HG02938 (cell line): ENCODE measurements at regions not wholly inside any gene's neighbourhood (a gene's known extent, or its start where the extent isn't known, plus 50 kb on each side); places are given as distances from the start of the nearest gene placed in this dataset.

Source experiments
- ATAC-seq: cut with Tn5 transposase; IDR thresholded peaks from one replicate; pipeline ENCODE4 v1.9.1; 2021; ENCODE audit warnings: mild to moderate bottlenecking, moderate library complexity; ENCODE audit not compliant: unreplicated experiment

GRCh38 chr2:6236317-6236716, 544.1 kb downstream of the SOX11 start:
- no peak for ATAC-seq

GRCh38 chr2:6237039-6237660, 545.0 kb downstream of the SOX11 start:
- ATAC-seq, result no peak

DNA sequence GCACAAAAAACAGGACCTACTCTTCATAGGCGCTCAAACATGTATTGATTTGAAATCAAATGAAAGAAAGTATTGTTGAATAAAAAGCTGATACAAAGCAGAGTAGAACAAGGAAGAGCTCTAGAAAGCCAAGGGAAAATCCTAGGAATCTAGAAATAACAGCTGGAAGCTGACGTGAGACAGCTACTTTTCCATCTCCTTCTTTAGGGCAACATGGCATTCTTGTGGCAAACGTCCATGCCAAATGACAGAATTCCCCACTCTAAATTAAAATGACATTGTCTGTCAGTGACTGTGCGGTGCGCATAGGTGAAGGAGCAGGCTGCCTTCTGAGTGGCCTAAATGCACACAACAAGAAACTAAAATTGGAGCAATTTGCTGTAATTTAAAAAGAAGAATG, 557.4 kb downstream of the SOX11 start:
- no peak for ATAC-seq

DNA sequence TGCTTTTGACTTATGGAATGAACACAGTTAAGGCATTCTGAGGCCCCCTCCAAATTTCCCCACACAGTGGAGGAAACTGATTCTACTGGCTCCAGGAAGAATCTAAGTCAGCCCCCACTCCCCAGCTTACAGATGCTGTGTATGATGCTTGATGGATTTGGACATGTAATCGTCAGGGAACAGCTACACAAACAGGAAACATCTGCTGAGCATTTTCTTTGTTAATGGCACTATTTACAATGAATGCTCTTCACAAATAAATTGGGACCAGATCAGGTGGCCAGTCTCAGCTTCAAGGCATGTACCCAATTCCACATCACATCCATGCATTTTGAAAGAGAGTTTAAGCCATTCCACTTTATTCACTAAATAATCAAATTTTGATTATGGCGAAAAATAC, 562.3 kb downstream of the SOX11 start:
- ATAC-seq, result no peak

- ATAC-seq, result no peak
These were observed 572.0 kb downstream of the SOX11 start for GRCh38 chr2:6264198-6264597.

- ATAC-seq, result no peak
These were observed 584.2 kb downstream of the CMPK2 start for GRCh38 chr2:6281524-6281923.

GRCh38 chr2:6283259-6283658, 582.4 kb downstream of the CMPK2 start:
- no peak for ATAC-seq

DNA sequence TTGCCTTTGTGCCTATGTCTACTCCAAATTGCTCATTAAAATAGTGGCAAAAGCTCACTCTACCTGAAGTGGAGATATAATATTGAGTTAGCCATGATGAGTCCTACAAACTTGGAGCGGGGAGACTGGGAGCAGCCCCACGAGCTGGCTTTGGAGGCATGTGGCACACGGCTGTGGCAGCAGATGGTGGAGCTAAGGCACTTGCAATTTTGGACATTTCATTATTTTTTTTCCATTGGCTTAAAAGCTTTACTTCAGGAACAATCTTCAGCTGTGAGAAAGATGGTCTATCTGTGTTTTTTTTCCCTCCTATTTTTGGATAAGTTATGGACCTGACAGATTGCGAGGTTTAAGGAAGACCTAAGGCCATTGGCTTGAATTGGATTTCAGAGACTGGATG, 578.3 kb downstream of the CMPK2 start:
- no peak for ATAC-seq

GRCh38 chr2:6288791-6289190, 576.9 kb downstream of the CMPK2 start:
- no peak for ATAC-seq

DNA sequence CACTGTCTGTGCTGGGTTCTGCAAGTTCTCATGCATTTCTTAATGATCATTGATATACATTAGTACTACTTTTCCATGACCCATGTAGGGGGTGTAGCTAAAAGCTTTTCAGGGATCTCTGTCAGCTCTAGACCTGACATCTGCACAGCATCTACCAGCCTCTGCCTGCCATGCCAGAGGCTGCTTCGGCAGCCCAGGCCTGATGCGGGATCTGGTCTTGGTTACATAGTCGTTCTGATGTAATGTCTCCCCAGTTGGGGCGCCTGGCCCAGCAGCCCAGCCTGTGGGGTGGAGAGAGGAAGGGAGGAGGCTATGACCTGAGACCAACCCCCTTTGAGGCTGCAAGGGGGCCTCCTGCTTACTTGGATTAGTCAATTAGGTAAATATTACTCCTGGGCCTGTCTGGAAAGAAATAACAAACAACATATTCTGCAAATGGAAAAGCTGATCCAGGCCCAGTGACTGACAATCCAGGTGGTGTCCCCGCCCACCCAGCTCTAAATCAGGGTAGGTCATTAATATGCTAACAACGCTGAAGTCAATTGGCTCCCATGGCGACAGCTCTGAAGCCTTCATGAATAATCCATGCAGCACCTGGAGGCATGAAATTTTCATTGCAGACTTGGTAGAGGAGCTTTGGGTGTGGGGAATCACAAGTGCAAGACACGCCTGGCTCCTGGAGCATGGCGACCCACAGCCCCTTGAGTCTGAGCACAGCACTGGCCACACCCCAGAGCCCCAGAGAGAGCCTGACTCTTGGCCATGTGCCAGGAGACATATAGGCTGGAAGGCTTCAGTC, 575.3 kb downstream of the CMPK2 start:
- ATAC-seq, result no peak

- ATAC-seq, result no peak
These were observed 570.9 kb downstream of the CMPK2 start for GRCh38 chr2:6294791-6295190.

DNA sequence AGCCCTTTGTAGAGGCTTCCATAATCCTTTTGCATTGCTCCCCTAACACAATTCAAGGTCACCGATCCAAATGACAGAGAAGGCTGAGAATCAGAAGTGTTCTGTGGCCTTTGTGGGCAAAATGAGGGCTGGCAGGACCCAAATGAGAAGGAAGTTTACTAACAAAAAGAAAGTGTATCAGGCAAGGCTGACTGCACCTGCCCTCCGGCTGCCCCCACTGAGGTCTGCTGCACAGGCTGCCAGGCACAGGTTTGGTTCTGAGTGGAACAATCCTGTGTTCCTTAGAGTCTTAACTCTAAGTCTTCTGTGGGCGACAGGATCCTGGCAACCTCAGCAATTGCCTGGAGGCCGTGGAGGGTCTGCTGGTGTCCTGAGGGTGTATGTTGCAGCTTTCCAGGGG, 568.5 kb downstream of the CMPK2 start:
- ATAC-seq, result no peak

DNA sequence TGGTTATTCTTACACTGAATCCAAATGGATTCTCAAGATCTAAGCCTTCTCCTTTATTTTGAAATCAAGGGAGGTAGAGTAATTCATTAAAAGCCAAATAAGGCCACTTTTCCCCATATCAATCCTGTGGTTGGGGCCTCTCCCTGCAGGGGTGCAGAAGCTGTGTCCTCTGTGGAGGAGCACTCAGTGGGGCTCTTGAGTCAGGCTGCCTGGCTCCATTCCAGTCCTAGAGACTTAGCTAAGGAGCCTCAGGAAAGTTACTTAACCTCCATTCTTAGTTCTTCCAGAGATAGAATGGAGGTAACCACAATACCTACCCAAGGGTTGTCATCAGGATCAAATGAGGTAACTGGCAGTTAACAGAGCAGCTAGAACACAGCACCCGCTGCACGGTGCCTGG, 564.3 kb downstream of the CMPK2 start:
- ATAC-seq, result no peak

DNA sequence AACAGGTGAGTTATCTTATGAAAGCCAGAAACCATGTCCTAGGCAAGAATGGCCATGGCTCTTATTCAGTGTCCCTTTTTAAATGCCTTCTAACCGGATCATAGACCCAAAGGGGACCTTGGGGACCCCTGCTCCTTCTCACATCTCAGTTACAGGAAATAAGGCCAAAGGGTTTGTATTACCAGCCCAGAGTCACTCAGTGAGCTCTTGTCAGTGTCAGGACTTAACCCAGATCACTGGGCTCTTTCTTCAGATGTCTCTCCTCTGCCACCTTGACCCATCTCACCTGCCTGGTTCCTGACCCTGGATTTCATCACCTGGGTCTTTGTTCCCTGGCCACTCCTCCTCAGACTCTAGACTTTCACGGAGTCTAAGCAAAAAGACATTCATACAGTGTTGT, 556.7 kb downstream of the CMPK2 start:
- ATAC-seq, result no peak

- peak; percentile 69 for ATAC-seq
These were observed 556.1 kb downstream of the CMPK2 start for GRCh38 chr2:6309415-6310255.

DNA sequence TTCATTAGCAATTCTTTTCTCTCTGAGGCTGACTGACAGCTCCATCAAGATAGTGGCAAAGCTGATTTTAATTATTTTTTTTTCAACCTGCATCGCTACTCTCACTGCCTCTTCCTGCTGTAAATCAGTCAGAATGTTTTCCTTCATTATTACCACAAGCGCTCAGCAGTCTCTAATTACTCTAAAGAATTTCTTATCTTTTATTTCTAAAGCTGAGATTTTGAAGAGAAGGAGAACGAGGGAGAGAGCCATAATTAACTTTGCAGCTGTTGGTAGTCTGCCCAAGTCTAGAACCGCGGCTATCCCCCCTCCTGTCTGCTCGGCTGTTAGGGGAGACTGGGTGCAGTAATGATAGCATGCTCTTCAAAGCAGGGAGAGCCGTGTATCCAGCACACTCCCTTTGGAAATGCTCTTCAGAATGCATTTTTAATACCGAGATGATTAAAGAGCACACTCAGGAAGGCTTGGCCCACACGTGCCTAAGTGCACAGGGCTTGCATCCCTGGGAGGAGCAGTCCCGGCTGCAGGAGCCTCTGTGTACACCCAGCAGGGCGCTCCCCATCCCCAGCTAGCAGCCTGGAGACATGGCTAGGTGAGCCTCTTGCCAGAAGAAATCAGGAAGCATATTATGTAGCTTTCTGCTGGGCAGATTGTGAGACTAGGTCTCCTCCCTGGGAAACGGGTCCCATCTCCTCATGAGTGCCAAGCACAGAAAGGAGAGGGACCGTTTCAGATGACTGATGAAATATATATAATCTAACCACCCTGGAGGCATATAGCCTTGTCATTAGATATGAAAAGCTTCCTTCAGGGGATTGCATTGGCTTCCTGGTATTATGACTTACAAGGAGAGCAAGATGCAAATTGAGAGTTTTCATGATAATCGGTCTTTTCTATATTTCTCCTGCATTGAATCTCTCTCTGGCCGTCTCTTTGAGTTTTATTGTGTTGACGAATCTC, 555.2 kb downstream of the CMPK2 start:
- peak; percentile 9 for ATAC-seq

GRCh38 chr2:6312367-6312766, 553.3 kb downstream of the CMPK2 start:
- no peak for ATAC-seq

- ATAC-seq, result no peak
These were observed 551.3 kb downstream of the CMPK2 start for GRCh38 chr2:6314218-6314960.

GRCh38 chr2:6325616-6326015, 540.1 kb downstream of the CMPK2 start:
- no peak for ATAC-seq

DNA sequence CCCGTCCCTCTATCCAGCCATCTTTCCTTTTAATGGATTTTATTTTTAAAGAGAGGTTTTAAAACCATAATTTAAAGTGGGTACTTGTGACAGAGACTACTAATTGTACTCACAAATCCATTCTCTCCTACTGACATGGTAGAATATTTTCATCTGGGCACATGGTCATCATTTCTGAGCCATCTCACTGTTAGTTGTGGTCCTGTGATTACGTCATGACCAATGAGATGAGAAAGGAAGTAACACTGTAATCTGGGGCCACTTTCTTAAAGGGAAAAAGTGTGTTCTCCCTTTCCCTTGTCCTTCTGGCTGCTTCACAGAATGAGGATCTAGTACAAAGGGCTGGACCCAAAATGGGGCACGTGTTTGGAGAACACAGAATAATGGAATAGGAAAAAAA, 538.7 kb downstream of the CMPK2 start:
- no peak for ATAC-seq
